HCT116 (cell line): ENCODE measurements at regions not wholly inside any gene's neighbourhood (a gene's known extent, or its start where the extent isn't known, plus 50 kb on each side); places are given as distances from the start of the nearest gene placed in this dataset.

Experiments
- ATAC-seq: fragments of 200-7000 bp; cut with Tn5 transposase; 2 replicates; pipeline ENCODE4 v1.9.1; 2020; ENCODE audit warnings: mild to moderate bottlenecking, moderate library complexity
- BruUV-seq: library from RNA; stranded (reverse); fragments of 400-500 nt; replicated peaks from 2 replicates; lab custom pipeline; 2021; lab: Mats Ljungman, UMichigan
- CTCF ChIA-PET: fragments of 300-600 bp; sonication (Branson Sonifier 250); formaldehyde crosslinking; loops from one replicate; lab custom pipeline; 2021; ENCODE audit warnings: antibody characterized with exemption; lab: Charles Lee
- POLR2A ChIA-PET: fragments of 300-600, 350-600 bp; sonication (Branson Sonifier 250); formaldehyde crosslinking; loops from one replicate; lab custom pipeline; 2021; ENCODE audit warnings: antibody characterized with exemption; lab: Charles Lee
- RAD21 ChIA-PET, 2 experiments: fragments of 300-600 bp; sonication (Branson Sonifier 250); formaldehyde crosslinking; loops; one replicate each; lab custom pipeline; 2023; ENCODE audit warnings: low total read pairs in 2 of 2; ENCODE audit not compliant: uncharacterized antibody in 2 of 2, unreplicated experiment in 2 of 2, low non-redundant PET in 1 of 2; lab: Charles Lee
- DNase-seq: peaks from one replicate; pipeline ENCODE4 v3.0.0-alpha.2; 2010; ENCODE audit warnings: low read depth, low spot score
- H2AFZ ChIP-seq: fragments of 200-600 bp; shearing (Covaris generic), sonication (generic); 2 replicates; pipeline ENCODE4 v1.6.1; 2017; ENCODE audit warnings: low read depth, mixed run types, mixed read lengths, antibody characterized with exemption, low read length; ENCODE audit not compliant: poor library complexity, severe bottlenecking
- H3K27ac ChIP-seq: 2 replicates; pipeline ENCODE4 v1.5.1; 2012; ENCODE audit warnings: low read depth, low read length
- H3K27me3 ChIP-seq: fragments of 200-600 bp; sonication (generic); 2 replicates; pipeline ENCODE4 v1.6.1; 2016; ENCODE audit warnings: mixed run types, low read length, mixed read lengths; ENCODE audit not compliant: insufficient read depth
- H3K36me3 ChIP-seq, 2 experiments: fragments of 200-500 bp in 1 of 2; fragments of 200-600 bp in 1 of 2; sonication (Bioruptor generic) in 1 of 2; sonication (generic) in 1 of 2; 2 replicates each; pipeline versions ENCODE4 v1.5.1 to v1.6.1; 2014 to 2016; ENCODE audit warnings: low read length in 2 of 2, inconsistent platforms in 1 of 2, mixed read lengths in 1 of 2, mixed run types in 1 of 2; ENCODE audit not compliant: insufficient read depth in 2 of 2, control insufficient read depth in 1 of 2
- H3K4me1 ChIP-seq, 2 experiments: fragments of 200-600 bp in 1 of 2; sonication (generic) in 1 of 2; 2 replicates each; pipeline versions ENCODE4 v1.5.1 to v1.6.1; 2012 to 2017; ENCODE audit warnings: low read length in 2 of 2, inconsistent platforms in 1 of 2, mild to moderate bottlenecking in 1 of 2, mixed read lengths in 1 of 2, mixed run types in 1 of 2, moderate library complexity in 1 of 2; ENCODE audit not compliant: insufficient read depth in 2 of 2, control insufficient read depth in 1 of 2
- H3K4me2 ChIP-seq: fragments of 200-600 bp; sonication (generic); 2 replicates; pipeline ENCODE4 v1.6.1; 2017; ENCODE audit warnings: mixed run types, low read length, mixed read lengths
- H3K4me3 ChIP-seq, 2 experiments: fragments of 200-600 bp in 1 of 2; sonication (generic) in 1 of 2; replicated peaks in 1 of 2; 2 replicates each; pipeline ENCODE4 v1.5.1; 2011 to 2016; ENCODE audit warnings: low read length in 2 of 2, control low read depth in 1 of 2, low read depth in 1 of 2, mild to moderate bottlenecking in 1 of 2, mixed read lengths in 1 of 2, mixed run types in 1 of 2
- H3K79me2 ChIP-seq: fragments of 200-600 bp; sonication (generic); 2 replicates; pipeline ENCODE4 v1.6.1; 2017; ENCODE audit warnings: mild to moderate bottlenecking, mixed run types, low read length, moderate library complexity, mixed read lengths; ENCODE audit not compliant: insufficient read depth
- H3K9ac ChIP-seq: fragments of 200-600 bp; sonication (generic); 2 replicates; pipeline ENCODE4 v1.6.1; 2016; ENCODE audit warnings: low read length, mixed read lengths
- H3K9me2 ChIP-seq: fragments of 200-600 bp; sonication (generic), shearing (Covaris generic); 2 replicates; pipeline ENCODE4 v1.6.1; 2017; ENCODE audit warnings: mixed run types, mild to moderate bottlenecking, moderate library complexity; ENCODE audit not compliant: insufficient read depth
- H3K9me3 ChIP-seq, 2 experiments: fragments of 200-500 bp in 1 of 2; fragments of 200-600 bp in 1 of 2; sonication (Bioruptor generic) in 1 of 2; sonication (generic) in 1 of 2; 2 replicates each; pipeline ENCODE4 v1.6.1; 2014 to 2017; ENCODE audit warnings: low read length in 2 of 2, mixed read lengths in 2 of 2, inconsistent platforms in 1 of 2, low read depth in 1 of 2, mild to moderate bottlenecking in 1 of 2, mixed run types in 1 of 2, moderate library complexity in 1 of 2; ENCODE audit not compliant: control insufficient read depth in 1 of 2, insufficient read depth in 1 of 2
- H4K20me1 ChIP-seq: fragments of 200-600 bp; sonication (generic), shearing (Covaris generic); 2 replicates; pipeline ENCODE4 v1.6.1; 2017; ENCODE audit warnings: mixed run types, mild to moderate bottlenecking, moderate library complexity; ENCODE audit not compliant: insufficient read depth
- CBX3 ChIP-seq: IDR thresholded peaks from 2 replicates; pipeline ENCODE4 v1.6.1; 2012; ENCODE audit warnings: low read depth
- EGR1 ChIP-seq: IDR thresholded peaks from 2 replicates; pipeline ENCODE4 v1.6.1; 2012; ENCODE audit warnings: low read depth
- EZH2phosphoT487 ChIP-seq: fragments of 200-600 bp; IDR thresholded peaks from 2 replicates; pipeline ENCODE4 v1.6.1; 2018; ENCODE audit warnings: antibody characterized with exemption, borderline replicate concordance
- FOSL1 ChIP-seq: IDR thresholded peaks from 2 replicates; pipeline ENCODE4 v1.6.1; 2012; ENCODE audit warnings: low read depth
- JUND ChIP-seq: IDR thresholded peaks from 2 replicates; pipeline ENCODE4 v1.6.1; 2012
- POLR2AphosphoS5 ChIP-seq: IDR thresholded peaks from 2 replicates; pipeline ENCODE4 v1.6.1; 2011; ENCODE audit warnings: mild to moderate bottlenecking, low read depth, low read length, moderate library complexity
- SIN3A ChIP-seq: IDR thresholded peaks from 2 replicates; pipeline ENCODE4 v1.6.1; 2012; ENCODE audit warnings: low read depth
- SP1 ChIP-seq: IDR thresholded peaks from 2 replicates; pipeline ENCODE4 v1.6.1; 2012; ENCODE audit warnings: low read depth
- SRF ChIP-seq: IDR thresholded peaks from 2 replicates; pipeline ENCODE4 v1.6.1; 2012; ENCODE audit warnings: low read depth
- TCF7L2 ChIP-seq: IDR thresholded peaks from 2 replicates; pipeline ENCODE4 v1.7.0; 2011; ENCODE audit warnings: borderline replicate concordance, inconsistent platforms; ENCODE audit not compliant: insufficient read depth, insufficient read length; ENCODE audit errors: extremely low read depth
- YY1 ChIP-seq: IDR thresholded peaks from 2 replicates; pipeline ENCODE4 v1.6.1; 2011; ENCODE audit warnings: low read length, low read depth, moderate library complexity, mild to moderate bottlenecking; ENCODE audit not compliant: insufficient replicate concordance; ENCODE audit errors: extremely low read depth
- ZNF274 ChIP-seq: fragments of 200-500 bp; sonication (Bioruptor generic); IDR thresholded peaks from 2 replicates; pipeline ENCODE4 v1.6.1; 2014; ENCODE audit warnings: mild to moderate bottlenecking, low read depth, low read length, inconsistent platforms
- intact Hi-C: fragments of 100-400 bp; cut with micrococcal nuclease; formaldehyde crosslinking; loops from 2 replicates; pipeline ENCODE4 v1.10.0; 2022
- TF ChIP-seq, protein P1 (sequence below), 3 experiments: fragments of 200-600 bp in 1 of 3; sonication (generic) in 1 of 3; IDR thresholded peaks in 2 of 3; conservative IDR thresholded peaks in 1 of 3; 2 replicates each; pipeline ENCODE4 v1.5.1; 2012 to 2017; ENCODE audit warnings: low read depth in 2 of 3, low read length in 2 of 3, antibody characterized with exemption in 1 of 3, borderline replicate concordance in 1 of 3, control low read depth in 1 of 3, mild to moderate bottlenecking in 1 of 3, mixed read lengths in 1 of 3, mixed run types in 1 of 3, moderate library complexity in 1 of 3; ENCODE audit not compliant: insufficient read depth in 1 of 3
- TF ChIP-seq, protein P2 (sequence below): IDR thresholded peaks from 2 replicates; pipeline ENCODE4 v1.6.1; 2012; ENCODE audit warnings: low read depth
- TF ChIP-seq, protein P3 (sequence below): IDR thresholded peaks from 2 replicates; pipeline ENCODE4 v1.6.1; 2011; ENCODE audit warnings: mild to moderate bottlenecking, low read length, moderate library complexity; ENCODE audit not compliant: insufficient replicate concordance; ENCODE audit errors: extremely low read depth
- TF ChIP-seq, protein P4 (sequence below): IDR thresholded peaks from 2 replicates; pipeline ENCODE4 v1.6.1; 2012

DNA sequence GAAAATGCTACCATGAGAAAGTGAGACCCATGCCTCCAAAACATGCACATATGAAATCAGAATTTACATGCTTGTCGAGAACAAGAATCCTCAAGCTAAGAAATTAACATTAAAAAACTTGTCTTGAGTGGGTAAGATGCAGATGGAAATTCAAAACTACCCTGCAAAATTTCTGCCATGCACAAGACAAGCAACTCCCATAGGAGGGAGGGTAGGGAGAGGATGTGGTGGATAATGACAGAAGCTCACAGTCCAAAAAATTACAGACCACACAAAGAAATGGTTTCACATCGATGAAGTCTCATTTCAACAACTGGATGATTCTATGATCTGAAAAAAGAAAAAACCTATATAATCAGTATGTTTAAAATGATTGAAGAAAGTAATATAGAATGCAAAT is 319.9 kb upstream of the PTGER4 start:
- Histone ChIP-seq H3K27ac (no peak overlapping the region), H3K4me1 (no peaks in the 10 kb centered on the region), H3K4me2 (no peak overlapping the region), H3K27me3 (no peaks in the 10 kb centered on the region), H3K9me2 (no peaks in the 10 kb centered on the region), H3K9me3 (no peaks in the 10 kb centered on the region), H4K20me1 (no peaks in the 10 kb centered on the region), H3K9ac (no peak overlapping the region), H3K36me3 (no peaks in the 10 kb centered on the region), H3K79me2 (no peaks in the 10 kb centered on the region), H3K4me3 (no peak overlapping the region), H2AFZ (no peak overlapping the region)
- intact Hi-C loops: no loop called here
- TF ChIP-seq FOSL1: no peak
- TF ChIP-seq JUND: no peak
- no peak for TF ChIP-seq SP1
- TF ChIP-seq, protein P1, sequence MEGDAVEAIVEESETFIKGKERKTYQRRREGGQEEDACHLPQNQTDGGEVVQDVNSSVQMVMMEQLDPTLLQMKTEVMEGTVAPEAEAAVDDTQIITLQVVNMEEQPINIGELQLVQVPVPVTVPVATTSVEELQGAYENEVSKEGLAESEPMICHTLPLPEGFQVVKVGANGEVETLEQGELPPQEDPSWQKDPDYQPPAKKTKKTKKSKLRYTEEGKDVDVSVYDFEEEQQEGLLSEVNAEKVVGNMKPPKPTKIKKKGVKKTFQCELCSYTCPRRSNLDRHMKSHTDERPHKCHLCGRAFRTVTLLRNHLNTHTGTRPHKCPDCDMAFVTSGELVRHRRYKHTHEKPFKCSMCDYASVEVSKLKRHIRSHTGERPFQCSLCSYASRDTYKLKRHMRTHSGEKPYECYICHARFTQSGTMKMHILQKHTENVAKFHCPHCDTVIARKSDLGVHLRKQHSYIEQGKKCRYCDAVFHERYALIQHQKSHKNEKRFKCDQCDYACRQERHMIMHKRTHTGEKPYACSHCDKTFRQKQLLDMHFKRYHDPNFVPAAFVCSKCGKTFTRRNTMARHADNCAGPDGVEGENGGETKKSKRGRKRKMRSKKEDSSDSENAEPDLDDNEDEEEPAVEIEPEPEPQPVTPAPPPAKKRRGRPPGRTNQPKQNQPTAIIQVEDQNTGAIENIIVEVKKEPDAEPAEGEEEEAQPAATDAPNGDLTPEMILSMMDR (IDR thresholded peaks at IDR 0.05 in 2 of 3, conservative IDR thresholded peaks at IDR 0.05 in 1 of 3; ENCODE audit: borderline replicate concordance in 1 of 3, insufficient read depth in 1 of 3, low read depth in 2 of 3, low read length in 2 of 3): no peak
- TF ChIP-seq ZNF274: no peak
- no peak for TF ChIP-seq YY1
- no peak for TF ChIP-seq SRF
- TF ChIP-seq CBX3: no peak
- TF ChIP-seq, protein P2, sequence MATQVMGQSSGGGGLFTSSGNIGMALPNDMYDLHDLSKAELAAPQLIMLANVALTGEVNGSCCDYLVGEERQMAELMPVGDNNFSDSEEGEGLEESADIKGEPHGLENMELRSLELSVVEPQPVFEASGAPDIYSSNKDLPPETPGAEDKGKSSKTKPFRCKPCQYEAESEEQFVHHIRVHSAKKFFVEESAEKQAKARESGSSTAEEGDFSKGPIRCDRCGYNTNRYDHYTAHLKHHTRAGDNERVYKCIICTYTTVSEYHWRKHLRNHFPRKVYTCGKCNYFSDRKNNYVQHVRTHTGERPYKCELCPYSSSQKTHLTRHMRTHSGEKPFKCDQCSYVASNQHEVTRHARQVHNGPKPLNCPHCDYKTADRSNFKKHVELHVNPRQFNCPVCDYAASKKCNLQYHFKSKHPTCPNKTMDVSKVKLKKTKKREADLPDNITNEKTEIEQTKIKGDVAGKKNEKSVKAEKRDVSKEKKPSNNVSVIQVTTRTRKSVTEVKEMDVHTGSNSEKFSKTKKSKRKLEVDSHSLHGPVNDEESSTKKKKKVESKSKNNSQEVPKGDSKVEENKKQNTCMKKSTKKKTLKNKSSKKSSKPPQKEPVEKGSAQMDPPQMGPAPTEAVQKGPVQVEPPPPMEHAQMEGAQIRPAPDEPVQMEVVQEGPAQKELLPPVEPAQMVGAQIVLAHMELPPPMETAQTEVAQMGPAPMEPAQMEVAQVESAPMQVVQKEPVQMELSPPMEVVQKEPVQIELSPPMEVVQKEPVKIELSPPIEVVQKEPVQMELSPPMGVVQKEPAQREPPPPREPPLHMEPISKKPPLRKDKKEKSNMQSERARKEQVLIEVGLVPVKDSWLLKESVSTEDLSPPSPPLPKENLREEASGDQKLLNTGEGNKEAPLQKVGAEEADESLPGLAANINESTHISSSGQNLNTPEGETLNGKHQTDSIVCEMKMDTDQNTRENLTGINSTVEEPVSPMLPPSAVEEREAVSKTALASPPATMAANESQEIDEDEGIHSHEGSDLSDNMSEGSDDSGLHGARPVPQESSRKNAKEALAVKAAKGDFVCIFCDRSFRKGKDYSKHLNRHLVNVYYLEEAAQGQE: no peak
- TF ChIP-seq, protein P3, sequence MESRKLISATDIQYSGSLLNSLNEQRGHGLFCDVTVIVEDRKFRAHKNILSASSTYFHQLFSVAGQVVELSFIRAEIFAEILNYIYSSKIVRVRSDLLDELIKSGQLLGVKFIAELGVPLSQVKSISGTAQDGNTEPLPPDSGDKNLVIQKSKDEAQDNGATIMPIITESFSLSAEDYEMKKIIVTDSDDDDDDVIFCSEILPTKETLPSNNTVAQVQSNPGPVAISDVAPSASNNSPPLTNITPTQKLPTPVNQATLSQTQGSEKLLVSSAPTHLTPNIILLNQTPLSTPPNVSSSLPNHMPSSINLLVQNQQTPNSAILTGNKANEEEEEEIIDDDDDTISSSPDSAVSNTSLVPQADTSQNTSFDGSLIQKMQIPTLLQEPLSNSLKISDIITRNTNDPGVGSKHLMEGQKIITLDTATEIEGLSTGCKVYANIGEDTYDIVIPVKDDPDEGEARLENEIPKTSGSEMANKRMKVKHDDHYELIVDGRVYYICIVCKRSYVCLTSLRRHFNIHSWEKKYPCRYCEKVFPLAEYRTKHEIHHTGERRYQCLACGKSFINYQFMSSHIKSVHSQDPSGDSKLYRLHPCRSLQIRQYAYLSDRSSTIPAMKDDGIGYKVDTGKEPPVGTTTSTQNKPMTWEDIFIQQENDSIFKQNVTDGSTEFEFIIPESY: no peak
- TF ChIP-seq SIN3A: no peak
- no peak for TF ChIP-seq POLR2AphosphoS5
- TF ChIP-seq TCF7L2: no peak
- TF ChIP-seq, protein P4, sequence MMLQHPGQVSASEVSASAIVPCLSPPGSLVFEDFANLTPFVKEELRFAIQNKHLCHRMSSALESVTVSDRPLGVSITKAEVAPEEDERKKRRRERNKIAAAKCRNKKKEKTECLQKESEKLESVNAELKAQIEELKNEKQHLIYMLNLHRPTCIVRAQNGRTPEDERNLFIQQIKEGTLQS: no peak
- TF ChIP-seq EZH2phosphoT487: no peak
- no peak for TF ChIP-seq EGR1
- BruUV-seq: no TSS peak
- RAD21 ChIA-PET: no interaction called here
- DNase-seq: no peak
- CTCF ChIA-PET: no interaction called here
- POLR2A ChIA-PET: no interaction called here
- no peak for ATAC-seq
